ENCODE measurements at regions not wholly inside any gene's neighbourhood (a gene's known extent, or its start where the extent isn't known, plus 50 kb on each side); places are given as distances from the start of the nearest gene placed in this dataset.

GRCh38 chr3:116815831-116816588, 106.4 kb downstream of the TUSC7 start:
- Mint-ChIP-seq H3K27me3 (no peaks in the 10 kb centered on the region), H3K27ac (no peak overlapping the region)
- DNase-seq (ENCODE audit: extremely low spot score, unreplicated experiment) = no peak

GRCh38 chr3:116821371-116821770, 111.8 kb downstream of the TUSC7 start:
- Mint-ChIP-seq H3K9me3 (no peaks in the 10 kb centered on the region), H3K27me3 (no peaks in the 10 kb centered on the region), H3K4me3 (no peak overlapping the region), H3K36me3 (no peaks in the 10 kb centered on the region), H3K4me1 (ENCODE audit: unreplicated experiment) (no peaks in the 10 kb centered on the region), H3K27ac (no peak overlapping the region)
- no peak for TF ChIP-seq CTCF (conservative IDR thresholded peaks at IDR 0.05)
- no peak for DNase-seq (ENCODE audit: extremely low spot score, unreplicated experiment)

More at GRCh38 chr3:116815831-116816588, 106.4 kb downstream of the TUSC7 start:
- no peak for TF ChIP-seq CTCF (conservative IDR thresholded peaks at IDR 0.05)
- no peaks in the 10 kb centered on the region for H3K36me3 Mint-ChIP-seq
- no peaks in the 10 kb centered on the region for H3K9me3 Mint-ChIP-seq
- H3K4me1 Mint-ChIP-seq (ENCODE audit: unreplicated experiment) = peaks cover 10% of the 10 kb centered on the region
- no peak overlapping the region for H3K4me3 Mint-ChIP-seq

- TF ChIP-seq CTCF (conservative IDR thresholded peaks at IDR 0.05) = no peak
- Mint-ChIP-seq H3K27me3 (no peaks in the 10 kb centered on the region), H3K27ac (no peak overlapping the region), H3K36me3 (no peaks in the 10 kb centered on the region), H3K9me3 (no peaks in the 10 kb centered on the region), H3K4me1 (ENCODE audit: unreplicated experiment) (no peaks in the 10 kb centered on the region), H3K4me3 (no peak overlapping the region)
- no peak for DNase-seq (ENCODE audit: extremely low spot score, unreplicated experiment)
Observed at GRCh38 chr3:116824208-116824607, 114.6 kb downstream of the TUSC7 start.

GRCh38 chr3:116833202-116833601, 123.6 kb downstream of the TUSC7 start:
- no peaks in the 10 kb centered on the region for H3K36me3 Mint-ChIP-seq
- no peak overlapping the region for H3K4me3 Mint-ChIP-seq
- no peak for DNase-seq (ENCODE audit: extremely low spot score, unreplicated experiment)
- no peaks in the 10 kb centered on the region for H3K27me3 Mint-ChIP-seq
- TF ChIP-seq CTCF (conservative IDR thresholded peaks at IDR 0.05) = no peak
- H3K27ac Mint-ChIP-seq = no peak overlapping the region
- H3K4me1 Mint-ChIP-seq (ENCODE audit: unreplicated experiment) = peaks cover 17% of the 10 kb centered on the region
- H3K9me3 Mint-ChIP-seq = no peaks in the 10 kb centered on the region

GRCh38 chr3:116834816-116835215, 125.2 kb downstream of the TUSC7 start:
- Mint-ChIP-seq H3K36me3 (no peaks in the 10 kb centered on the region), H3K4me1 (ENCODE audit: unreplicated experiment) (peaks cover 17% of the 10 kb centered on the region), H3K4me3 (no peak overlapping the region), H3K27me3 (no peaks in the 10 kb centered on the region), H3K9me3 (no peaks in the 10 kb centered on the region), H3K27ac (no peak overlapping the region)
- no peak for TF ChIP-seq CTCF (conservative IDR thresholded peaks at IDR 0.05)
- DNase-seq (ENCODE audit: extremely low spot score, unreplicated experiment) = no peak

Data from type B pancreatic cell (in vitro differentiated cells).